DMS 273 treated with DMSO at 0.1 percent for 48 hours (cell line): ENCODE measurements at regions not wholly inside any gene's neighbourhood (a gene's known extent, or its start where the extent isn't known, plus 50 kb on each side); places are given as distances from the start of the nearest gene placed in this dataset.
"Not testable (repeated sequence)": the region's sequence is repeated elsewhere in the genome, so short reads cannot be mapped to it uniquely, and the experiment has no call there.

Experiments used
- DNase-seq: peaks from one replicate; lab custom pipeline; 2025; lab: John Stamatoyannopoulos, UW

DNA sequence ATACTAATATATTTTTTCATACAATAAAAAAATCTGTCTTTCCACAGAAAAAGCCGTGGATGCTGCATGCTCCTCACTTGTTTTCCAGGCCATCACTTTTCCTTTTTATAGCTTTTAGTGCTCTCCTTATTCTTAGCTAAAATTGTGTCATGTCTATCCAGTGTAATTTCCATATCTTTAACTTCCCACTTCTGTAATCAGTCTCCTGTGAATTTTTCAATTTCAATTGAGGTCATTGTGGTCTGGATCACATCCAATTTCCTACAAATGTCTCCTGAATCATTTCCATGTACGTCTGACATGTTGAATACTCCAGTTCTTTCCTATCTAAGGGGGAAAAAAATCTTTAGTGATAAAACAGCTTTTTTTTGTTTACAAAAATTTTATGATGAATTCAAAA is 838.2 kb upstream of the B3GALT2 start:
- no peak for DNase-seq

DNA sequence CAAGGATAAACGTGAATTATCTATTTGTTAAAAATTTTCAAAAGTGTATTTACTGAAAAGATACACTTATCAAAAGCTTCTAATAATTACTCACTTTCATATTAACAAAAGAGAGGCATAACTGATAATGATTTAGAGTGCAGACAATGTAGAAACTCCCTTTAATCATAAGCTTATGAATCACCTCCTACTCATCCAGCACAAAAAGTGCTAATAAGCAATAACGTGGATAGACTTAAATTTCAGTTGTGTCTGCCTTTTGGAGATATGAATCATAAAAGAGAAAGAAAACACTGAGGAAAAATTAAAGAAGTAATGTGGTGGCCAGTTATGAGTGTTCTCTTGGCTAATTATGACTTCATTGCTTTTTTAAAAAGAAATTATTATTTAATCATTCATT is 827.6 kb upstream of the B3GALT2 start:
- no peak for DNase-seq

DNA sequence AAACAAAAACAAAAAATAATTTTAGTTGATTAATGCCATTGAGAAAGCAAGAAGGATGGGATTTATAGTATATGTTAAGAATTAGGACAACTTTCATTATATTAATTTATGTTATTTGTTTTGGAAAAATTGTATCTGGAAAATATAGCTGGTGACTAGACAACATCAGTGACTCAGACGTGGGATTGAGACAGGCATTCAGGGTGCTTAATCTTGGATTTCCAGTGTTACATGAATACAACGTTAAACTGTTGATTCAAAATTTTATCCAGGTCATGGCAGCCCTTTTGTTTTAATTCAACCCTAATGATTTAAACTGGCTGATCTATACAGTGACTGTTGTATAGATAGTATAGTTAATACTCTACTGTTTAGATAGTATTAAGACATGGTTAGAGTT is 827.1 kb upstream of the B3GALT2 start:
- DNase-seq: no peak

DNA sequence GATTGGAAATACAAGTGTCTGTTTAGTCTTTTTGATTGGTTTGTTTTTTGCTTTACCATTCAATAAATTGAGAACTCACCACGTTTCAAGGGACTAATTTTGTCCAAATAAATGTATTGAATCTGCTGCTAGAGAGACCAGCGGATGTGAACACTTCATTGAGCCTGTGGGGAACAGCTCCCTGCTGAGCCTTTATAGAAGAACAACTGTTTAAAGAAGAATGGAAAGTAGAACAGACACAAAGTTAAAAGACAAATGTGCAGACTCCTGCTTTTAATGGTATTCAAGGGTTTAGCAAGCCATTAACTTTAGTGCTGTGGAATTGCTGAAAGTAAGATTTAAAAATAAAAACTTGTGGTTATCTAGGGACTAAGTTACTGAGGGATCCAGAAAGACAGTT is 817.7 kb upstream of the B3GALT2 start:
- DNase-seq: no peak

DNA sequence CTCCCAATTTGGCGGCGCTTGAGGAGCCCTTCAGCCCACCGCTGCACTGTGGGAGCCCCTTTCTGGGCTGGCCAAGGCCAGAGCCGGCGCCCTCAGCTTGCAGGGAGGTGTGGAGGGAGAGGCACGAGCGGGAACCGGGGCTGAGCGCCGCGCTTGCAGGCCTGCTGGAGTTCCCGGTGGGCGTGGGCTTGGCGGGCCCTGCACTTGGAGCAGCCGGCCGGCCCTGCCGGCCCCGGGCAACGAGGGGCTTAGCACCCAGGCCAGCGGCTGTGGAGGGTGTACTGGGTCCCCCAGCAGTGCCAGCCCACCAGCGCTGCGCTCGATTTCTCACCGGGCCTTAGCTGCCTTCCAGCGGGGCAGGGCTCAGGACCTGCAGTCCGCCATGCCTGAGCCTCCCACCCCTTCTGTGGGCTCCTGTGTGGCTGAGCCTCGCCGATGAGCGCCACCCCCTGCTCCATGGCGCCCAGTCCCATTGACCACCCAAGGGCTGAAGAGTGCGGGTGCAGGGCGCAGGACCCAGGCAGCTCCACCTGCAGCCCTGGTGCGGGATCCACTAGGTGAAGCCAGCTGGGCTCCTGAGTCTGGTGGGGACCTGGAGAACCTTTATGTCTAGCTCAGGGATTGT is 815.4 kb upstream of the B3GALT2 start:
- DNase-seq: not testable (repeated sequence)

DNA sequence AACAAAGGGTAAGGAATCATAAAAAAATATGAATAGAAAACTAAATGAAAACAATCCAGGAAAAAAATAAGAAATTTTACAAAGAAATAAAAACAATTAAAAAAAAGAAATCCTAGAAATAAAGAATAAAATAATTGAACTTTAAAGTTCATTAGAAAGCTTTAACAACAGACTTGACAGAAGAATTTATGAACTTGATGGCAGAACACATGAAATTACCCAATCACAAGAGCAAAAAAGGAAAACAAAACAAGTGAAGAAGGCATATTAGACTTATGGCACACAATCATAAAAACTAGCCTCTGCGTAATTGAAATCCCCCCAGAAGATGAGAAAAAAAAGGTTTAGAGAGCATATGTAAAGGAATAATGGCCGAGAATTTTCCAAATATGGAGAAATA is 802.5 kb upstream of the B3GALT2 start:
- no peak for DNase-seq

DNA sequence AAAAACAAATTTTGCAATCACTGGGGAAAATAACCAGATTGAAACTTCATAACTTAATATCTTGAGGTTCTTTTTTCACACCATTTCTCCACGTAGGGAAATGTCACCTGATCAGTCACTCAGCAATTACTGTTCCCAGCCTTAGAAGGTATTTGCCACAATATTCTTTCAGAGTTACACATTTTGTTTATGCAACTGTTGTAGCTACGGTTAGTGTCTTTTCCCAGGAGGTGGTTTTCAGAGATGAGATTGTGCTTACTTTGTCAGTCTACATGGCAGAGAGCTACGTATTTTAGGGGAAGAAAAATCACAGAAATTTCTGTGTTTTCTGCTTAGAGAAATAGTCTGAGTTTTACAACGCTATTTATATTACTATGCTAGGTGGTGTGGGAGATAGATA is 792.8 kb upstream of the B3GALT2 start:
- no peak for DNase-seq

DNA sequence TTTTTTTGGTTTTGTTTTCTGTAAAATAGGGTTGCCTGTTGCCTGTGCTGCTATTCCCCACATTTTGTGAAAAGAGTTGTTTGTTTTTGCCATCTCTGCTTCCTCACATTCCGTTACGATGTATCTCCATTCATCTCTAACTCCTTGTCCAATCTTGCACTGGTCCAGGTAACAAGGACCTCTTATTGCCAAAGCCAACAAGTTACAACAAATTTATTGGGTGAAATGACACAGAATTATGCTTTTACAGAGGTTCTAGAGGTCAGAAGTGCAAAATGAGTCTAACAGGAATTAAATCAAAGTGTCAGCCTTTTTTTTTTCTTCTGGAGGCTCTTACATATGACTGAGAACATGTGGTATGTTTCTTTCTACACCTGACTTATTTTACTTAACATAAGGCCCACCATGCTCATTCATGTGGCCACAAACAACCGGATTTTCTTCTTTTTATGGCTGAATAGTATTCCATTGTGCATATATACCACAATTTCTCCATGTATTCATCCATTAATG is 787.9 kb upstream of the B3GALT2 start:
- no peak for DNase-seq

DNA sequence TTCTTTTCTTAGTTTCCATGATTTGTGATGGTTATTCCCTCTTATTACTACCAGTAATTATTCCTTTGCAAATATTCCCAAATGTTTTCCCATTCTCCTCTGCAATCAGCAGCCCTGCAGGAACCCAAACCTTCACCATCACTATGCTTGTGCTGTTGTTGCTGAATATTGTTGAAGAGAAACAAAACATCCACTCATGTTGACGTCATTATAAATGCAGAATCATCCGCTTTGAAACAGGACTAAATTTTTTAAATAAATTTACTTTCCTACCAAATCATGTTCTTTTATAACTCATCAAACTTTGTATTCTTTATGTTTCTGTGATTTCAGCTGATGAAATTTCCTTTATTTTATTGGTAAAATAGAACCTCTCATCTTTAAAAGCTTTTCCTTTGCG is 787.0 kb upstream of the B3GALT2 start:
- no peak for DNase-seq

DNA sequence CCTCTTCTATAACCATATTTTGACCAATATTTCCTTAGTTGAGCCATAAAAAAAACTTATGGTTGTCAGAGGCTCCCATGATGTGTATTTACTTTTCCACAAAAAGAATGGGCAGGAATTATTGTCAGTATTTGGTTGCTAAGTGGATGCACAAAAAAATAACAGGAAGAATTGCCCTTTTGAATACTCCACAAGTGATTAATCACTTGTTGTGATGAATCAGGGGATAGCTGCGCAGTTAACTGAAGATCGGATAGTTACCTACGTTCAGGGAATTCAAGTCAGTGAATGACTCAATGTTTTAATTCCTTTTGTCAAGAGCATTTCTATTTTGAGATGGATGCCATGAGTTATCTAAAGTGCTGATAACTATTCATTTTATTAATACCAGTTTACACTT is 785.2 kb upstream of the B3GALT2 start:
- DNase-seq: no peak

DNA sequence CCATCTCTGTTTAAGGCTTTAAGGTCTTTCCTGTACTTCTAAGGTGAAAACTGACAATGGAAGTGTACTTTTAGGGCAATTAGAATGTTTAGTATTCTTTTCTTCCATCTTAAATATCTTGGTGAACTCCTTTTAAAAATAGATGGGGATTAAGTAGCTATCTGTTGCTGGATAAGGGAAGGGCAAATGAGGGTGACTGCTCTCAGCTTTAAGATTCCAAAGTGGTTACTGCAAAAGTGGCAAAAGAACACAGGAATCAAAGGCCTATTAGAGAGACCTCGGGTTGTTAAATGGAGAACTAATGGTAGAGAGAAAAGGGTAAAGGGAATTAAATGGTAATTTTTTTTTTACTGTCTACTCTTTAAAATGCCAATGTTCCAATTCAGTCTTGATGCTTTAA is 774.1 kb upstream of the B3GALT2 start:
- no peak for DNase-seq

DNA sequence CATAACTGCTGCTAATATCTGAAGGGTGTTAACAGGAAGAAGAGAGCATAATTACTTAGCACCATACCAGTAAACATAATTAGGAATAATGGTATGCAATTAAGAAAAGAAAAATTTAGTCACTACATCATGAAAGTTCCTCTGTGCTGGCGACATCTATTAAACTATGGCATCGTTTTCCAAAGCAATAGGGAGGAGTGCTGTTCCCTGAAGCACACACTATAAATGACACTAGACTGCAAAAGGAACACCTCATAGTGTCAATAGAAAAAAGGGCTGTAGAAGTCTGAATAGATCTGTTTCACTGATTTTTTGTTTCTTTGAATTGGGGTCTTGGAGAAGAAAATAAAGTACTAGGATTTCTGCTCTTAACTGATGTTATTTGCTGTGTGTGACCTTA is 773.6 kb upstream of the B3GALT2 start:
- no peak for DNase-seq

DNA sequence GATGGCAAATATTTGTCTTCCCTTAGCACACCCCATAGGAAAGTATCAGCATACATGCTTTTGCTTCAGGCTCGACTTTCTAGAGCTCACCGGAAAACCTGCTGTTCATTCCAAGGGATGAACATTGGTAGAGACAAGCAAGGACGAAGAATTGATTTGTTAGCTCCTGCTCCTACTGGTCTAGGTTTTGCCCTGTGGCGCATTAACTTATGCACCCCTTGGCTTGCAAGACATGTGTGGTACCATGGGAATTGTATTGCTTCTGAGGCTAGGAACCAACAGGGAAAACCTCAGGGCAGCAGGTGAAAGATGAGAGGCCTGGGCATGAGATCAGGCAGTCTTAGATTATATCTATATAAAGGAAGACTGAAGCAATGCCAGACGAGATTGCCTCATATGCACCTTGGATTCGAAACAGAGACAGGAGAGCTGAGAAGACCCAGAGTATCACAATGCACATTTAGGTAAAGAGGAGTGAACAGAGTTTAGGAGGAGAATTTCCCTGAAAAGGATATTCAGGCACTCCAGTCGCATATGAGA is 771.2 kb upstream of the B3GALT2 start:
- DNase-seq: no peak

DNA sequence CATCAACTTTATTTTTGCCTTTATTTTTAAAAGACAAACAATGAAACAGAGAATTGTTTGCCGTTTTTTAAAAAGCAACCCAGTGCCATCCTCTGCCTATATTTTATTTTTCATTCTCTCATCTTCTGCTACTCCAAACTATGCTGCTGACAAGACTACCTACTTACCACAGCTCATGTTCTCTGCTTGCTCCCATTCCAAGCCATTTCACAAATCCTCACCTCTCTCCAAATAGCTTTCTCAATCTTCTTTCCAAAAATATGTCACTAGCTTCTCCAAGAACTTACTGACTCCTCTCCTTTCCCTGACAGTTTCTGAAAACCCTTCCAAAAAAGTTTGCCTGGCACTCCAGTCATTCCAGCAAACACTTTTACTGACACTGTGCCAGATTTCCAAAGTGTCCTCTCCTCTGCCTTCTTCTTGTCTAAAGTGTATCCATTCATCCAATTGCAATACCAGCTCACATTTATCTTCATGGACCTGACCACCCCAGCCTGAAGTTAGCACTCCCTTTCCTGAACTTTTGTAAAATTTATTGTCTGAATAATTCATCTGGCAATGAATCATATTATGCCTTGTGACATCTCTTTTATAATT is 766.5 kb upstream of the B3GALT2 start:
- DNase-seq: no peak

DNA sequence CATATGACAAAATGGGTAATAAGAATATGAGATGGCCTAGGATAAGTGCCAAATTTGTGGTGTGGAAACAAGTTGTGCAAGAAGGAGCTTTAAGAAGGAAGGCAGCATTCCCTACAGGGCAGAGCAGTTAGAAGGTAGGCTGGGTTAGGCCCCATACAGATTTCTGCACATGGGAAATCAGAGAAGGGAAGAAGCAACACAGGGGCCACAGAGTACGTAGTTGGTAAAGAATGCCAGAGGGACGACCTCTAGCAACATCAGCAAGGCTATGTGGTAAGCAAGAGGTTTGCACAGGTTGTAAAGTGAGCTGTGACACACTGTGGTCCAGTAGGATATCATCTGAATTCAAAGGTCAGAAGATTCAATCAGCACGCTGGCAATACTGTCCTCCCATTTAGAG is 765.6 kb upstream of the B3GALT2 start:
- no peak for DNase-seq

DNA sequence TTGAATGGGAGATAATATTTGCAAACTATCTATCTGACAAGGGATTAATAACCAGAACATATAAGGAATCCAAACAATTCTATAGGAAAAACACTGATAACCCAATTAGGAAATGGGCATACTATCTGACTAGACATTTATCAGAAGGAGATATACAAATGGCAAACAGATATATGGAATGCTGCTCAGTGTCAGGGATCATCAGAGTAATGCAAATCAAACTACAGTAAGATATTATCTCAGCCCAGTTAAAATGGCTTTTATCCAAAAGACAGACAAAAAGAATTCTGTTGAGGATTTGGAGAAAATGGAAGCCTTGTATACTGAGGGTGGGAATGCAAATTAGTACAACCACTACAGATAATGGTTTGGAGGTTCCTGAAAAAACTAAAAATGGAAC is 758.0 kb upstream of the B3GALT2 start:
- no peak for DNase-seq

DNA sequence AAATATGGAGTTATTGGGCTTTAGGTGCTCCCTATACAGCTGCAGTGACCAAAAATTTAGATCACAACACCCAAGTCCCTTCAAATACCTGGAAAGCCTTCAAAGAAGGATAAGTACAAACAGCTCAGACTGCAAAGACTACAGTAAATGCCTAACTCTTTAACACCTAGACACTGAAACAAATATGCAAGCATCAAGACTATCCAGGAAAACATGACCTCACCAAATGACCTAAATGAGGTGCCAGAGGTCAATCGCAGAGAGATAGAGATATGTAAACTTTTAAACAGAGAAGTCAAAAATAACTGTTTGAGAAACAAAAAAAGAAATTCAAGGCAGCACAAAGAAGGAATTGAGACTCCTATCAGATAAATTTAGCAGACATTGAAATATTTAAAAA is 753.8 kb upstream of the B3GALT2 start:
- DNase-seq: no peak

DNA sequence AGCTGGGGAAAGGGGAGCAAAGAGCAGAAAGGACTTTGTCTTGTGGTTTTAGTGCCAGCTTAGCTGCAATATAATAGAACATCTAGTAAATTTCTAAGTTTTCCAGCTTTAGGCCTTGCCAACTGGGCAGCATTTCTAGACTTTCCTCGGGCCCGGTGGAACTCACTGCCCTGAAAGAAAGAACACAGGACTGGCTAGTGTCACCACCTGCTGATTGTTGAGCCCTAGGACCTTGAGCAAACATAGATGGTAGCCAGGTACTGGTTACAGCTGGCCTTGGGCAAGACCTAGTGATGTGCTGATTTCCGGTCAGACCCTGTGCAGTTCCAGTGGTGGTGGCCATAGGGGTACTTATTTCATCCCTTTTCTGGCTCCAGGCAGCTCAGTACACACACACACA is 753.2 kb upstream of the B3GALT2 start:
- no peak for DNase-seq

DNA sequence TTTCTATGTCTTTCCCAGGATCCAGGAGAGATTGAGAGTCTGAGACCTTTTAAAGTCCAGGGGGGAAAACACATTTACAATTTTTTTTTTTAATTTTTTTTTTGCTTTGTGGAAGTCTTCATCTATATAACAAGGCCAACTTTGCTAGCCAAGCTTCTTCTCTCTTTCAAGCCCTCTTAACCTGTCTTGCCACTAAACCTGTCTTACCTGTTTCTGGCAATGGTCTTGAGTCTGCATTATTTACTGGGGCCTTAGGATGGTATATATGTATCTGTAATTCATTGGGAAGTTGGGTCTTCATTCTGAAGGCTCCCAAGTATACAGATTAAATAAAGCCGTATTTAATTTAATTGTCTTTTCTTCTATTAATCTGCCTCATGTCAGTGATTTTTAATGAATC is 750.9 kb upstream of the B3GALT2 start:
- DNase-seq: no peak

DNA sequence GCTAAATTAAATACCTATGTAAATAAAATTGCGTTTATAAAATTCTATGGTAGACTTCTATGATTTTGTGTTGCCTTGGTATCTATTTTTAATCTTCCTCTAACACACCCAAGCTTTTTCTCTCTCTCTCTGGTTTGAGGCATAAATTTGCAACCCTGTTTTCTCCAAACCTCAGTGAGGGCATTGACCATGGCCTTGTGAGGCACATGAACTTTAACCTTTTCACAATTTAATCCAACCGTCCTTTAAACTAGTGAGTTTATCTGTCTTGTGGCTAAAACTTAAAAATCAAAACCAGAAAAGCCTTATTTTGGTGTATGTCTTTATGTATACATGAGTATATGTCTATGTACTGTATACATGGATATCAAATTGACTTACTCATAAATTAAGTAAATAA is 746.6 kb upstream of the B3GALT2 start:
- DNase-seq: no peak

DNA sequence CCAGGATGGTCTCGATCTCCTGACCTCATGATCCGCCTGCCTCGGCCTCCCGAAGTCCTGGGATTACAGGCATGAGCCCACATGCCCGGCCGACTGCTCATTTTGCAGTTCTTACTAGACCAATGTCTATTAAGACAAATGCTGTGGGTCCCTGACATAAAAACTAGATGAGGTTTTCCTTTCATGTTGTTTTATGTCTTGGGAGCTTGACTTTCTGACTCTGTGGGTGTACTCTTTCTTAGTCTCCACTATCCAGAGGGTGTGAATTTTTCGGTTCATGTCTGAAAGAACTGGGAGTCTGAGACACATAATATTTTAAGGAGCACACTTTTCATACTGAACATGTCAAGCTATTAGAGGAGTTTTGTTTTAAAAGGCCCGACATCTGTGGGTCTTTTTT is 744.9 kb upstream of the B3GALT2 start:
- no peak for DNase-seq

DNA sequence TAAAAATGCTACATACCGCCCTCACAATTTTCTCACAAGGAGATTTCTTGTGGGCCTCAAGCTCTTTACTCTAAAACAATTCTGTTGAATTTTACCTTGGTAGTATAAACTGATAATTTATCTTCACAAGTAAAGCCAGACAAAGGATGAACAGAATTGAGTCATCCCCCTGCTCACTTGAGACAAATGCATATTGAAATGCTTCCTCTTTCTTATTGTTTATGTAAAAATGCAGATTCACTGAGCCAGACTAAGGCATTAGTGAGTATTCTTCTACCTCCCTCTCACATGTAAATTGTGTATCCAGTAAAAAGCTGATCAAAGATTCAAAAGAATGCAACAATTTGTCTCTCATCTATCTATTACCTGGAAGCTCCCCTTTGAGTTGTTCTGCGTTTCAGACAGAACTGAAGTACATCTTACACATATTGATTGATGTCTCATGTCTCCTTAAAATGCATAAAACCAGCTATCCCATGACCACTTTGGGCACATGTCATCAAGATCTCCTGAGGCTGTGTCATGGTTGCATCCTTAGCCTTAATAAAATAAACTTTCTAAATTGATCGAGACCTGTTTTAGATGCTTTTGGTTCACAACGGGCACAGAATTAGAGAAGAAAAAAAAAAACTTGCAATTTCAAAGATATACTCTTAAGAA is 743.1 kb upstream of the B3GALT2 start:
- DNase-seq: no peak

DNA sequence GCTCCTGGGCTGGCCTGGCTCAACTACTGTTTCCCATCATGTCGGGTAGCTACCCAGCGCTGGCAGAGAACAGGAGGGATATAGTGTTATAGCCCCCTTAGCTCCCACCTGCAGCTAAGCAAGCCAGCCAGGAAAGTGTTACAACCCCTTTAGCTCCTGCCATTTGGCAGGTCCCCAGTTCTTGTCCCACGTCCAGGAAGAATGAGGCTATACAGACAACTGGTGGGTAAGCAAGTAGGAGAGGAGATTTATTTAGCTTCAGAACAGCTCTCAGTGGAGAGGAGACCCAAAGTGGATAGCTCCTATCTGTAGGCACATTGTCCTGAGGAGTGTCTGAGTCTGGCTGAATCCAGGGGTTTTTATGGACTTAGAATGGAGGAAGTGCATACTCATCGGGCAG is 741.1 kb upstream of the B3GALT2 start:
- no peak for DNase-seq
